MM.1S (cell line): ENCODE measurements at regions not wholly inside any gene's neighbourhood (a gene's known extent, or its start where the extent isn't known, plus 50 kb on each side); places are given as distances from the start of the nearest gene placed in this dataset.

Experiments used
- CTCF ChIP-seq: fragments of 300-600 bp; sonication (generic); IDR thresholded peaks from 2 replicates; pipeline ENCODE4 v1.5.1; 2016; ENCODE audit warnings: antibody characterized with exemption, low read length, mixed read lengths
- EZH2 ChIP-seq: fragments of 300-600 bp; sonication (generic); optimal IDR thresholded peaks from 2 replicates; pipeline ENCODE3; 2017; ENCODE audit warnings: low read depth, mild to moderate bottlenecking, antibody characterized with exemption, low read length, mixed read lengths
- EZH2phosphoT487 ChIP-seq: fragments of 300-600 bp; sonication (generic); IDR thresholded peaks from 2 replicates; pipeline ENCODE4 v1.6.1; 2018; ENCODE audit warnings: antibody characterized with exemption, low read length

DNA sequence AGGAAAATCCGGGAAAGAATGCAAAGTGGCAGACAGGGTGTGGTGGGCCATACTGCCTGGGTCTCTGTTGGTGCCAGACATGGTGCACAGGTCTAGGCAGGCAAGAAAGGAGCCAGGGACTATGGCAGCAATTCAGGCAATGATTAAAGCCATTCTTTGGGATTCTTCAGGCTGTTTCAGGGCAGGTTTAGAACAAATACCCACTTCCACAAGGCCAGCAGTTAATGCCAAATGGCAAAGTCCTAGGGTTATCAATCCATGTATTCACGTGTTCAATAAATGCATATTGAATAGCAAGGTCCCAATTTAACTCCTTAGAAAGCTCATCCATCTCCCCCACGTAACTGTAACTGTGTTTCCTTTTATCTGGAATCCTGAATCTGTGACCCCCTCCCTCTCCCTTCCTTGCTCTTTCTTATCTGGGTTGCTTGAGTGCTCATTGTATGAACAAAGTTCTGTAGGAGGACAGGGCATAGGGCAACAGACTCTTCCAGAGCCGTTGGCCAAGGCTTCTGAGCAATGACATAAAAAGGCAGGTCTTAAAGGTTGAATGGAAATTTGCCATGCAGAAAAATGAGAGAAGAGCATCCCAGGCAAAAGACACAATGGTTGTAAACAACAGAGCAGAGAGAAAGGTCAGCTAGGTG, 146.8 kb upstream of the KLHL29 start:
- TF ChIP-seq CTCF (no peak), EZH2phosphoT487 (no peak), EZH2 (no peak)
